GM23338 (cell line): ENCODE measurements at regions not wholly inside any gene's neighbourhood (a gene's known extent, or its start where the extent isn't known, plus 50 kb on each side); places are given as distances from the start of the nearest gene placed in this dataset.

ENCODE experiments used
- ATAC-seq: fragments of 200-7000 bp; cut with Tn5 transposase; 3 replicates; pipeline ENCODE4 v1.9.1; 2020
- DNase-seq: peaks from one replicate; pipeline ENCODE4 v3.0.0-alpha.2; 2015; ENCODE audit warnings: low spot score
- H2AFZ ChIP-seq: fragments of 200-600 bp; sonication (generic); 2 replicates; pipeline ENCODE4 v1.8.0; 2016; ENCODE audit warnings: antibody characterized with exemption, mild to moderate bottlenecking, moderate library complexity
- H3F3A ChIP-seq: fragments of 200-600 bp; sonication (generic); replicated peaks from 2 replicates; pipeline ENCODE4 v1.8.0; 2017; ENCODE audit warnings: antibody characterized with exemption, mixed run types, low read depth
- H3K27ac ChIP-seq: fragments of 200-600 bp; sonication (generic); 2 replicates; pipeline ENCODE4 v1.6.1; 2016; ENCODE audit warnings: low read depth
- H3K27me3 ChIP-seq: fragments of 200-600 bp; sonication (generic); 2 replicates; pipeline ENCODE4 v1.8.0; 2016; ENCODE audit warnings: mild to moderate bottlenecking, mixed run types, moderate library complexity; ENCODE audit not compliant: insufficient read depth
- H3K36me3 ChIP-seq: fragments of 200-600 bp; sonication (generic); 2 replicates; pipeline ENCODE4 v1.8.0; 2016; ENCODE audit warnings: mild to moderate bottlenecking; ENCODE audit not compliant: insufficient read depth
- H3K4me1 ChIP-seq: fragments of 200-600 bp; sonication (generic); 2 replicates; pipeline ENCODE4 v1.8.0; 2016; ENCODE audit warnings: mild to moderate bottlenecking, moderate library complexity; ENCODE audit not compliant: insufficient read depth
- H3K4me2 ChIP-seq: fragments of 200-600 bp; sonication (generic); 2 replicates; pipeline ENCODE4 v1.7.1; 2017; ENCODE audit warnings: mixed run types
- H3K4me3 ChIP-seq: fragments of 200-600 bp; sonication (generic); 2 replicates; pipeline ENCODE4 v1.6.1; 2016; ENCODE audit warnings: mixed run types
- H3K79me2 ChIP-seq: fragments of 200-600 bp; sonication (generic); replicated peaks from 2 replicates; pipeline ENCODE4 v1.8.0; 2017; ENCODE audit warnings: mild to moderate bottlenecking; ENCODE audit not compliant: insufficient read depth
- H3K9me2 ChIP-seq: fragments of 200-600 bp; sonication (generic); 2 replicates; pipeline ENCODE4 v1.8.0; 2017; ENCODE audit not compliant: insufficient read depth
- H4K20me1 ChIP-seq: fragments of 200-600 bp; sonication (generic); replicated peaks from 2 replicates; pipeline ENCODE4 v1.8.0; 2017; ENCODE audit warnings: mild to moderate bottlenecking; ENCODE audit not compliant: insufficient read depth
- H3K27ac Mint-ChIP-seq: 2 replicates; pipeline ENCODE4 v1.8.0; 2020; ENCODE audit warnings: inconsistent platforms, mild to moderate bottlenecking, moderate library complexity, mixed read lengths
- H3K27me3 Mint-ChIP-seq: 3 replicates; pipeline ENCODE4 v1.8.0; 2022; ENCODE audit warnings: low read depth, mild to moderate bottlenecking, moderate library complexity, mixed read lengths, inconsistent platforms; ENCODE audit not compliant: insufficient read depth, poor library complexity
- H3K36me3 Mint-ChIP-seq: 3 replicates; pipeline ENCODE4 v1.8.0; 2021; ENCODE audit warnings: low read depth, mild to moderate bottlenecking, inconsistent platforms, moderate library complexity, mixed read lengths
- H3K4me1 Mint-ChIP-seq: 3 replicates; pipeline ENCODE4 v1.8.0; 2020; ENCODE audit warnings: mild to moderate bottlenecking, inconsistent platforms, mixed read lengths
- H3K4me3 Mint-ChIP-seq: 3 replicates; pipeline ENCODE4 v1.8.0; 2021; ENCODE audit warnings: moderate library complexity, mild to moderate bottlenecking, inconsistent platforms, mixed read lengths
- H3K9me3 Mint-ChIP-seq: 3 replicates; pipeline ENCODE4 v1.8.0; 2020; ENCODE audit warnings: moderate library complexity, mild to moderate bottlenecking, inconsistent platforms, mixed read lengths
- CREB1 ChIP-seq: fragments of 250-450 bp; sonication (Bioruptor Pico); IDR thresholded peaks from 2 replicates; pipeline ENCODE4 v1.5.0; 2020; ENCODE audit warnings: low read depth, mild to moderate bottlenecking, moderate library complexity
- EZH2 ChIP-seq: fragments of 200-600 bp; sonication (generic); IDR thresholded peaks from one replicate; pipeline ENCODE4 v1.8.0; 2017; ENCODE audit warnings: antibody characterized with exemption, mild to moderate bottlenecking, low read depth; ENCODE audit not compliant: unreplicated experiment
- JUNB ChIP-seq: IDR thresholded peaks from one replicate; pipeline ENCODE4 v1.6.1; 2016; ENCODE audit warnings: antibody characterized with exemption; ENCODE audit not compliant: unreplicated experiment
- NANOG ChIP-seq: IDR thresholded peaks from 2 replicates; pipeline ENCODE4 v1.6.1; 2016; ENCODE audit warnings: antibody characterized with exemption, borderline replicate concordance
- POLR2AphosphoS5 ChIP-seq: IDR thresholded peaks from 2 replicates; pipeline ENCODE4 v1.6.1; 2016; ENCODE audit warnings: antibody characterized with exemption, low read depth
- TF ChIP-seq, protein P1 (sequence below), 2 experiments: fragments of 200-600 bp in 1 of 2; sonication (generic) in 1 of 2; conservative IDR thresholded peaks; 2 replicates each; pipeline versions ENCODE4 v1.5.1 to v1.6.1; 2016 to 2017; ENCODE audit warnings: antibody characterized with exemption in 2 of 2, low read depth in 2 of 2, mild to moderate bottlenecking in 2 of 2, moderate library complexity in 1 of 2
- TF ChIP-seq, protein P2 (sequence below): IDR thresholded peaks from one replicate; pipeline ENCODE4 v1.6.1; 2018; ENCODE audit warnings: antibody characterized with exemption; ENCODE audit not compliant: unreplicated experiment
- TF ChIP-seq, protein P3 (sequence below): fragments of 250-450 bp; sonication (Bioruptor Pico); IDR thresholded peaks from 2 replicates; pipeline ENCODE4 v1.5.0; 2020; ENCODE audit warnings: mild to moderate bottlenecking, moderate library complexity

DNA sequence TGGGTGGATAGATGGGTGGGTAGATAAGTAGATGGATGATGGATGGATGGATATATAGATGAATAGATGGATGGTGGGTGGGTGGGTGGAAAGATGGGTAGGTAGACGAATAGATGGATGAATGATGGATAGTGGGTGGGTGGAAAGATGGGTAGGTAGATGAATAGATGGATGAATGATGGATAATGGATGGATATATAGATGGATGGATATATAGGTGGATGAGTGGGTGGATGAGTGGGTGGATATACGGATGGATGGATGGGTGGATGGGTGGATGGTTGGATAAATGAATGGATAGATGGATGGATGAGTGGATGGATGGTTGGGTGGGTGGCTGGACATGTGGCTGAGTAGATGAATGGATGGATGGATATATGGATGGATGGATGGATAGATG lies 53.1 kb upstream of the THY1 start:
- Histone ChIP-seq H4K20me1 (no peaks in the 10 kb centered on the region), H3K36me3 (no peaks in the 10 kb centered on the region), H3K4me2 (no peak overlapping the region), H3K79me2 (no peaks in the 10 kb centered on the region), H3F3A (no peaks in the 10 kb centered on the region), H3K4me3 (no peak overlapping the region), H3K27ac (no peak overlapping the region), H3K9me2 (no peaks in the 10 kb centered on the region), H3K27me3 (no peaks in the 10 kb centered on the region), H3K4me1 (no peaks in the 10 kb centered on the region; the same call in 1 of the 2 replicates), H2AFZ (no peak overlapping the region)
- no peak overlapping the region for H3K27ac Mint-ChIP-seq
- H3K4me3 Mint-ChIP-seq: no peak overlapping the region
- TF ChIP-seq CREB1 (no peak), EZH2 (no peak), JUNB (no peak), POLR2AphosphoS5 (no peak), NANOG (no peak)
- TF ChIP-seq, protein P1, sequence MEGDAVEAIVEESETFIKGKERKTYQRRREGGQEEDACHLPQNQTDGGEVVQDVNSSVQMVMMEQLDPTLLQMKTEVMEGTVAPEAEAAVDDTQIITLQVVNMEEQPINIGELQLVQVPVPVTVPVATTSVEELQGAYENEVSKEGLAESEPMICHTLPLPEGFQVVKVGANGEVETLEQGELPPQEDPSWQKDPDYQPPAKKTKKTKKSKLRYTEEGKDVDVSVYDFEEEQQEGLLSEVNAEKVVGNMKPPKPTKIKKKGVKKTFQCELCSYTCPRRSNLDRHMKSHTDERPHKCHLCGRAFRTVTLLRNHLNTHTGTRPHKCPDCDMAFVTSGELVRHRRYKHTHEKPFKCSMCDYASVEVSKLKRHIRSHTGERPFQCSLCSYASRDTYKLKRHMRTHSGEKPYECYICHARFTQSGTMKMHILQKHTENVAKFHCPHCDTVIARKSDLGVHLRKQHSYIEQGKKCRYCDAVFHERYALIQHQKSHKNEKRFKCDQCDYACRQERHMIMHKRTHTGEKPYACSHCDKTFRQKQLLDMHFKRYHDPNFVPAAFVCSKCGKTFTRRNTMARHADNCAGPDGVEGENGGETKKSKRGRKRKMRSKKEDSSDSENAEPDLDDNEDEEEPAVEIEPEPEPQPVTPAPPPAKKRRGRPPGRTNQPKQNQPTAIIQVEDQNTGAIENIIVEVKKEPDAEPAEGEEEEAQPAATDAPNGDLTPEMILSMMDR (conservative IDR thresholded peaks at IDR 0.05; ENCODE audit: low read depth in 2 of 2): no peak
- TF ChIP-seq, protein P2, sequence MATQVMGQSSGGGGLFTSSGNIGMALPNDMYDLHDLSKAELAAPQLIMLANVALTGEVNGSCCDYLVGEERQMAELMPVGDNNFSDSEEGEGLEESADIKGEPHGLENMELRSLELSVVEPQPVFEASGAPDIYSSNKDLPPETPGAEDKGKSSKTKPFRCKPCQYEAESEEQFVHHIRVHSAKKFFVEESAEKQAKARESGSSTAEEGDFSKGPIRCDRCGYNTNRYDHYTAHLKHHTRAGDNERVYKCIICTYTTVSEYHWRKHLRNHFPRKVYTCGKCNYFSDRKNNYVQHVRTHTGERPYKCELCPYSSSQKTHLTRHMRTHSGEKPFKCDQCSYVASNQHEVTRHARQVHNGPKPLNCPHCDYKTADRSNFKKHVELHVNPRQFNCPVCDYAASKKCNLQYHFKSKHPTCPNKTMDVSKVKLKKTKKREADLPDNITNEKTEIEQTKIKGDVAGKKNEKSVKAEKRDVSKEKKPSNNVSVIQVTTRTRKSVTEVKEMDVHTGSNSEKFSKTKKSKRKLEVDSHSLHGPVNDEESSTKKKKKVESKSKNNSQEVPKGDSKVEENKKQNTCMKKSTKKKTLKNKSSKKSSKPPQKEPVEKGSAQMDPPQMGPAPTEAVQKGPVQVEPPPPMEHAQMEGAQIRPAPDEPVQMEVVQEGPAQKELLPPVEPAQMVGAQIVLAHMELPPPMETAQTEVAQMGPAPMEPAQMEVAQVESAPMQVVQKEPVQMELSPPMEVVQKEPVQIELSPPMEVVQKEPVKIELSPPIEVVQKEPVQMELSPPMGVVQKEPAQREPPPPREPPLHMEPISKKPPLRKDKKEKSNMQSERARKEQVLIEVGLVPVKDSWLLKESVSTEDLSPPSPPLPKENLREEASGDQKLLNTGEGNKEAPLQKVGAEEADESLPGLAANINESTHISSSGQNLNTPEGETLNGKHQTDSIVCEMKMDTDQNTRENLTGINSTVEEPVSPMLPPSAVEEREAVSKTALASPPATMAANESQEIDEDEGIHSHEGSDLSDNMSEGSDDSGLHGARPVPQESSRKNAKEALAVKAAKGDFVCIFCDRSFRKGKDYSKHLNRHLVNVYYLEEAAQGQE: no peak
- TF ChIP-seq, protein P3, sequence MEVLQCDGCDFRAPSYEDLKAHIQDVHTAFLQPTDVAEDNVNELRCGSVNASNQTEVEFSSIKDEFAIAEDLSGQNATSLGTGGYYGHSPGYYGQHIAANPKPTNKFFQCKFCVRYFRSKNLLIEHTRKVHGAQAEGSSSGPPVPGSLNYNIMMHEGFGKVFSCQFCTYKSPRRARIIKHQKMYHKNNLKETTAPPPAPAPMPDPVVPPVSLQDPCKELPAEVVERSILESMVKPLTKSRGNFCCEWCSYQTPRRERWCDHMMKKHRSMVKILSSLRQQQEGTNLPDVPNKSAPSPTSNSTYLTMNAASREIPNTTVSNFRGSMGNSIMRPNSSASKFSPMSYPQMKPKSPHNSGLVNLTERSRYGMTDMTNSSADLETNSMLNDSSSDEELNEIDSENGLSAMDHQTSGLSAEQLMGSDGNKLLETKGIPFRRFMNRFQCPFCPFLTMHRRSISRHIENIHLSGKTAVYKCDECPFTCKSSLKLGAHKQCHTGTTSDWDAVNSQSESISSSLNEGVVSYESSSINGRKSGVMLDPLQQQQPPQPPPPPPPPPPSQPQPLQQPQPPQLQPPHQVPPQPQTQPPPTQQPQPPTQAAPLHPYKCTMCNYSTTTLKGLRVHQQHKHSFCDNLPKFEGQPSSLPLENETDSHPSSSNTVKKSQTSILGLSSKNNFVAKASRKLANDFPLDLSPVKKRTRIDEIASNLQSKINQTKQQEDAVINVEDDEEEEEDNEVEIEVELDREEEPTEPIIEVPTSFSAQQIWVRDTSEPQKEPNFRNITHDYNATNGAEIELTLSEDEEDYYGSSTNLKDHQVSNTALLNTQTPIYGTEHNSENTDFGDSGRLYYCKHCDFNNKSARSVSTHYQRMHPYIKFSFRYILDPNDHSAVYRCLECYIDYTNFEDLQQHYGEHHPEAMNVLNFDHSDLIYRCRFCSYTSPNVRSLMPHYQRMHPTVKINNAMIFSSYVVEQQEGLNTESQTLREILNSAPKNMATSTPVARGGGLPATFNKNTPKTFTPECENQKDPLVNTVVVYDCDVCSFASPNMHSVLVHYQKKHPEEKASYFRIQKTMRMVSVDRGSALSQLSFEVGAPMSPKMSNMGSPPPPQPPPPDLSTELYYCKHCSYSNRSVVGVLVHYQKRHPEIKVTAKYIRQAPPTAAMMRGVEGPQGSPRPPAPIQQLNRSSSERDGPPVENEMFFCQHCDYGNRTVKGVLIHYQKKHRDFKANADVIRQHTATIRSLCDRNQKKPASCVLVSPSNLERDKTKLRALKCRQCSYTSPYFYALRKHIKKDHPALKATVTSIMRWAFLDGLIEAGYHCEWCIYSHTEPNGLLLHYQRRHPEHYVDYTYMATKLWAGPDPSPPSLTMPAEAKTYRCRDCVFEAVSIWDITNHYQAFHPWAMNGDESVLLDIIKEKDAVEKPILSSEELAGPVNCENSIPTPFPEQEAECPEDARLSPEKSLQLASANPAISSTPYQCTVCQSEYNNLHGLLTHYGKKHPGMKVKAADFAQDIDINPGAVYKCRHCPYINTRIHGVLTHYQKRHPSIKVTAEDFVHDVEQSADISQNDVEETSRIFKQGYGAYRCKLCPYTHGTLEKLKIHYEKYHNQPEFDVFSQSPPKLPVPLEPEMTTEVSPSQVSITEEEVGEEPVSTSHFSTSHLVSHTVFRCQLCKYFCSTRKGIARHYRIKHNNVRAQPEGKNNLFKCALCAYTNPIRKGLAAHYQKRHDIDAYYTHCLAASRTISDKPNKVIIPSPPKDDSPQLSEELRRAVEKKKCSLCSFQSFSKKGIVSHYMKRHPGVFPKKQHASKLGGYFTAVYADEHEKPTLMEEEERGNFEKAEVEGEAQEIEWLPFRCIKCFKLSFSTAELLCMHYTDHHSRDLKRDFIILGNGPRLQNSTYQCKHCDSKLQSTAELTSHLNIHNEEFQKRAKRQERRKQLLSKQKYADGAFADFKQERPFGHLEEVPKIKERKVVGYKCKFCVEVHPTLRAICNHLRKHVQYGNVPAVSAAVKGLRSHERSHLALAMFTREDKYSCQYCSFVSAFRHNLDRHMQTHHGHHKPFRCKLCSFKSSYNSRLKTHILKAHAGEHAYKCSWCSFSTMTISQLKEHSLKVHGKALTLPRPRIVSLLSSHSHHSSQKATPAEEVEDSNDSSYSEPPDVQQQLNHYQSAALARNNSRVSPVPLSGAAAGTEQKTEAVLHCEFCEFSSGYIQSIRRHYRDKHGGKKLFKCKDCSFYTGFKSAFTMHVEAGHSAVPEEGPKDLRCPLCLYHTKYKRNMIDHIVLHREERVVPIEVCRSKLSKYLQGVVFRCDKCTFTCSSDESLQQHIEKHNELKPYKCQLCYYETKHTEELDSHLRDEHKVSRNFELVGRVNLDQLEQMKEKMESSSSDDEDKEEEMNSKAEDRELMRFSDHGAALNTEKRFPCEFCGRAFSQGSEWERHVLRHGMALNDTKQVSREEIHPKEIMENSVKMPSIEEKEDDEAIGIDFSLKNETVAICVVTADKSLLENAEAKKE: no peak
- peaks cover 16% of the 10 kb centered on the region for H3K27me3 Mint-ChIP-seq
- no peak for ATAC-seq
- peaks cover 25% of the 10 kb centered on the region for H3K4me1 Mint-ChIP-seq
- DNase-seq: no peak
- no peaks in the 10 kb centered on the region for H3K36me3 Mint-ChIP-seq
- H3K9me3 Mint-ChIP-seq: no peaks in the 10 kb centered on the region
